ENCODE measurements at regions not wholly inside any gene's neighbourhood (a gene's known extent, or its start where the extent isn't known, plus 50 kb on each side); places are given as distances from the start of the nearest gene placed in this dataset.

- TF ChIP-seq CBX2 (IDR thresholded peaks at IDR 0.05; ENCODE audit: borderline replicate concordance, low read depth) (no peak), POLR2A (IDR thresholded peaks at IDR 0.05; ENCODE audit: low read length) (no peak), MAZ (IDR thresholded peaks at IDR 0.05; ENCODE audit: borderline replicate concordance, low read depth, low read length) (no peak), RFX5 (IDR thresholded peaks at IDR 0.05) (no peak), CHD4 (IDR thresholded peaks at IDR 0.05; ENCODE audit: borderline replicate concordance) (no peak), ESRRA (IDR thresholded peaks at IDR 0.05; ENCODE audit: borderline replicate concordance, low read length) (no peak), JUN (IDR thresholded peaks at IDR 0.05) (no peak), PHF8 (IDR thresholded peaks at IDR 0.05; ENCODE audit: borderline replicate concordance, low read depth) (no peak), KDM1A (IDR thresholded peaks at IDR 0.05; ENCODE audit: low read depth) (no peak), ELK1 (IDR thresholded peaks at IDR 0.05; ENCODE audit: low read depth, low read length) (no peak)
- TF ChIP-seq, protein P1, sequence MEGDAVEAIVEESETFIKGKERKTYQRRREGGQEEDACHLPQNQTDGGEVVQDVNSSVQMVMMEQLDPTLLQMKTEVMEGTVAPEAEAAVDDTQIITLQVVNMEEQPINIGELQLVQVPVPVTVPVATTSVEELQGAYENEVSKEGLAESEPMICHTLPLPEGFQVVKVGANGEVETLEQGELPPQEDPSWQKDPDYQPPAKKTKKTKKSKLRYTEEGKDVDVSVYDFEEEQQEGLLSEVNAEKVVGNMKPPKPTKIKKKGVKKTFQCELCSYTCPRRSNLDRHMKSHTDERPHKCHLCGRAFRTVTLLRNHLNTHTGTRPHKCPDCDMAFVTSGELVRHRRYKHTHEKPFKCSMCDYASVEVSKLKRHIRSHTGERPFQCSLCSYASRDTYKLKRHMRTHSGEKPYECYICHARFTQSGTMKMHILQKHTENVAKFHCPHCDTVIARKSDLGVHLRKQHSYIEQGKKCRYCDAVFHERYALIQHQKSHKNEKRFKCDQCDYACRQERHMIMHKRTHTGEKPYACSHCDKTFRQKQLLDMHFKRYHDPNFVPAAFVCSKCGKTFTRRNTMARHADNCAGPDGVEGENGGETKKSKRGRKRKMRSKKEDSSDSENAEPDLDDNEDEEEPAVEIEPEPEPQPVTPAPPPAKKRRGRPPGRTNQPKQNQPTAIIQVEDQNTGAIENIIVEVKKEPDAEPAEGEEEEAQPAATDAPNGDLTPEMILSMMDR (IDR thresholded peaks at IDR 0.05), result no peak
- TF ChIP-seq, protein P2, sequence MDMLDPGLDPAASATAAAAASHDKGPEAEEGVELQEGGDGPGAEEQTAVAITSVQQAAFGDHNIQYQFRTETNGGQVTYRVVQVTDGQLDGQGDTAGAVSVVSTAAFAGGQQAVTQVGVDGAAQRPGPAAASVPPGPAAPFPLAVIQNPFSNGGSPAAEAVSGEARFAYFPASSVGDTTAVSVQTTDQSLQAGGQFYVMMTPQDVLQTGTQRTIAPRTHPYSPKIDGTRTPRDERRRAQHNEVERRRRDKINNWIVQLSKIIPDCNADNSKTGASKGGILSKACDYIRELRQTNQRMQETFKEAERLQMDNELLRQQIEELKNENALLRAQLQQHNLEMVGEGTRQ (IDR thresholded peaks at IDR 0.05), result no peak
These were observed 381.3 kb upstream of the LARGE1 start for GRCh38 chr22:34301569-34301968.
